ENCODE measurements at regions not wholly inside any gene's neighbourhood (a gene's known extent, or its start where the extent isn't known, plus 50 kb on each side); places are given as distances from the start of the nearest gene placed in this dataset.

GRCh38 chr3:137294839-137295238, 337.1 kb downstream of the IL20RB start:
- no peak for TF ChIP-seq CTCF (conservative IDR thresholded peaks at IDR 0.05; ENCODE audit: low read length)
- no peak for TF ChIP-seq EZH2phosphoT487 (IDR thresholded peaks at IDR 0.05; ENCODE audit: borderline replicate concordance)
